BLaER1 treated with 17β-estradiol and CSF1 and Interleukin-3, amounts not matched to agents 10 nM and 100 nM (cell line): ENCODE measurements at regions not wholly inside any gene's neighbourhood (a gene's known extent, or its start where the extent isn't known, plus 50 kb on each side); places are given as distances from the start of the nearest gene placed in this dataset.

Experiments
- H3K27ac ChIP-seq, 11 experiments: shearing (Covaris generic); formaldehyde crosslinking; 2 replicates each; pipeline ENCODE4 v1.8.1; 2022
- H3K27me3 ChIP-seq, 11 experiments: shearing (Covaris generic); formaldehyde crosslinking; 2 replicates each; pipeline ENCODE4 v1.8.1; 2022
- H3K36me3 ChIP-seq, 11 experiments: shearing (Covaris generic); formaldehyde crosslinking; 2 replicates each; pipeline ENCODE4 v1.8.1; 2022
- H3K4me1 ChIP-seq, 10 experiments: shearing (Covaris generic); formaldehyde crosslinking; 2 replicates each; pipeline ENCODE4 v1.8.1; 2022
- H3K4me2 ChIP-seq, 11 experiments: shearing (Covaris generic); formaldehyde crosslinking; 2 replicates each; pipeline ENCODE4 v1.8.1; 2022
- H3K4me3 ChIP-seq, 10 experiments: shearing (Covaris generic); formaldehyde crosslinking; 2 replicates each; pipeline ENCODE4 v1.8.1; 2022
- H3K9ac ChIP-seq, 11 experiments: shearing (Covaris generic); formaldehyde crosslinking; 2 replicates each; pipeline ENCODE4 v1.8.1; 2022
- H3K9me3 ChIP-seq, 11 experiments: shearing (Covaris generic); formaldehyde crosslinking; replicated peaks in 1 of 11; 2 replicates each; pipeline ENCODE4 v1.8.1; 2022
- H4K20me1 ChIP-seq, 11 experiments: shearing (Covaris generic); formaldehyde crosslinking; 2 replicates each; pipeline ENCODE4 v1.8.1; 2022
- Cebpa-rat ChIP-seq, 11 experiments: shearing (Covaris generic); IDR thresholded peaks; 2 replicates each; pipeline ENCODE4 v1.8.1; 2022

DNA sequence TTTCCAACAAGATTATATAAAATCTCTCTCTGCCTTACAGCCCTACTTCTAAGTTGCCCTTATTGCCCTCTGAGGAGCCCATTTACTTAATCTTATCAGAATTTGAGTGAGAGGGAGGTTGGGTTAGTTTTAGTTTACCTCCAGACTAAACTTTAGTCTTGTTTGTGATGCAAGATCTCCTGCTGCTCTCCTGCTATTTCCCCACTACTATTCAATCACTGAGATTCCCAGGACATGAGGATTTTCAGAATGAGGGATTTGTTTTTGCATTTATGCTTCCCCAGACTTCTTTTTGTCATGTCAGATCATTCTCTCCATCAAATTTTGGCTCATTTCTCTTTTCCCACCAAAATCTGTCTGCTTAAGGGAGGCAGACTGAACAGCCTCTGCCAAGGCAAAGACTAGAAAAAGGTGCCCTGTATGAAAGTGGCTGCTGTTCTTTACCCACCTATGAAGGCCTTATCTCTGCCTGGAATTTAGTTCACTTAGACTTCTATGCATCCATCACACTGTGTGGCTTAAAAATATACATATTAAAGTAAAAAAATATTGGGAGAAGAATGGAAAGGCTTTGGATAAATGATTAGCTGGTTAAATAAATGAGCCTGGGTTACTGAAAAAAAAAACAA, 401.3 kb downstream of the PID1 start:
- H3K4me3 ChIP-seq: no peak overlapping the region
- H3K4me2 ChIP-seq: 0 out of 22 replicates have a peak overlapping the region, but pooled peaks of 1 of the 11 experiments have one; percentile 17

DNA sequence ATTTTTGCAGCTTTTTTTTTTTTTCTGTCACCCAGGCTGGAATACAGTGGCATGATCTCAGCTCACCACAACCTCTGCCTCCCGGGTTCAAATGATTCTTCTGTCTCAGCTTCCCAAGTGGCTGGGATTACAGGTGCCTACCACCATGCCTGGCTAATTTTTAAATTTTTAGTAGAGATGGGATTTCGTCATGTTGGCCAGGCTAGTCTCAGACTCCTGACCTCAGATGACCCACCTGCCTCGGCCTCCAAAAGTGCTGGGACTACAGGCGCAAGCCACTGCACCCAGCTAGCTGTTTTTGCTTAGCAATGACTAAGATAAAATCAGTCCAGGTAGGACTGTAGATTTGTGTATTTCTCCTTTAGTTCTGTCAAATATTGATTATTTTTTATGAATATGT, 403.7 kb downstream of the PID1 start:
- Histone ChIP-seq H3K27ac (no peak overlapping the region), H3K4me3 (peak overlapping the region in 2 of 10 experiments; percentile 16 to 42; a peak in 2 of 20 replicates), H3K4me1 (peaks cover 20 to 40% (median 26%) of the 10 kb centered on the region in 10 experiments), H3K4me2 (no peak overlapping the region), H3K9me3 (peaks cover 28 to 73% (median 47%) of the 10 kb centered on the region in 11 experiments), H4K20me1 (no peaks in the 10 kb centered on the region), H3K27me3 (no peaks in the 10 kb centered on the region), H3K9ac (no peak overlapping the region), H3K36me3 (peaks cover 0 to 18% (median 10%) of the 10 kb centered on the region in 11 experiments; a peak in 10 of 22 replicates)
- TF ChIP-seq Cebpa-rat (IDR thresholded peaks at IDR 0.05): no peak

More for the DNA sequence above, 401.3 kb downstream of the PID1 start:
- no peak for TF ChIP-seq Cebpa-rat (IDR thresholded peaks at IDR 0.05)
- peaks cover 4 to 22% (median 8%) of the 10 kb centered on the region in 10 experiments for H3K4me1 ChIP-seq
- no peak overlapping the region for H3K9ac ChIP-seq
- H4K20me1 ChIP-seq: no peaks in the 10 kb centered on the region
- H3K27ac ChIP-seq: no peak overlapping the region
- H3K36me3 ChIP-seq: peaks cover 0 to 18% (median 10%) of the 10 kb centered on the region in 11 experiments; a peak in 10 of 22 replicates
- H3K9me3 ChIP-seq: peaks cover 40 to 81% (median 59%) of the 10 kb centered on the region in 11 experiments
- H3K27me3 ChIP-seq: no peaks in the 10 kb centered on the region

DNA sequence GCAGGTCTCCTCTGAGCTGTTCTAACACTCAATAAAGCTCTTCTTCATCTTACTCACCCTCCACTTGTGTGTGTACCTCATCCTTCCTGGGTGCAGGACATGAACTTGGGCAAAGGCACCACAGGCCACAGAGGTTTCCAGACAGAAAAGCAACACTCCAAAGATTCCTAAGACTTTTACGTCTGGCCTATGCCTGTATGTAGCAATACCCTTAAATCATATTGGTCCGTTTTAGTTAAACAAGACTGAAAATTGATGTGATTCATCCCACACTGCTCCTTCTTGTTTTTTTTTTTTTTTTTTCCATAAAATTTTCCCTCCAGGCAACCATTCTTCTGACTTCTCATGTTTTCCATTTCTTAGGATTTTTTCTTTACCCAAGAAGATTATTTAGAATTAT, 404.3 kb downstream of the PID1 start:
- H3K4me2 ChIP-seq: no peak overlapping the region
- no peak overlapping the region for H3K27ac ChIP-seq
- peaks cover 20 to 46% (median 28%) of the 10 kb centered on the region in 10 experiments for H3K4me1 ChIP-seq

DNA sequence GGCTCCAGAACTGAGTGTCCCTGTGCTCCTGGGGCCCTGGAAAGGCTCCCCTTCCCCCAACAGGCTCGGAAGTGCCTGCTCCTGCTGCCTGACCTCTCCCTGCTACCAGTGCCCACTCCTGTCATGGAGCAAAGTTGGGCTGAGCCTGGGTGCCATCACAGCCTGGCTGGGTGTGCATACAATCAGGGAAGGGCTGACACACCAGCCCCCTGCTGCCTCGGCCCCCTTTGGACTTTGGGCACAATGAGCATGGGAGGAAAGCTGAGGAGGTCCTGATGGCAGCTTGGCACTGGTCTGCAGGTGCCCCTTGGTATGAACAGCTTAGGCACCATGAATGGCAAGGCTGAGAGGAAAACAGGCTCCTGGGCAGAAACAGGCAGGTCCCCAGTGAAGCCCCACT, 405.0 kb downstream of the PID1 start:
- no peaks in the 10 kb centered on the region for H3K27me3 ChIP-seq
- no peak overlapping the region for H3K9ac ChIP-seq
- peaks cover 20 to 74% (median 49%) of the 10 kb centered on the region in 11 experiments for H3K9me3 ChIP-seq
- H3K27ac ChIP-seq: peak overlapping the region in 1 of 11 experiments; percentile 33; a peak in 1 of 22 replicates
- H3K4me3 ChIP-seq: peak overlapping the region in 8 of 10 experiments; percentile 10 to 44 (median 30); a peak in 11 of 20 replicates
- peaks cover 20 to 47% (median 28%) of the 10 kb centered on the region in 10 experiments for H3K4me1 ChIP-seq
- peaks cover 0 to 18% (median 10%) of the 10 kb centered on the region in 11 experiments; a peak in 10 of 22 replicates for H3K36me3 ChIP-seq
- no peaks in the 10 kb centered on the region for H4K20me1 ChIP-seq
- peak overlapping the region in 4 of 11 experiments; percentile 20 to 88 (median 46); a peak in 3 of 22 replicates for H3K4me2 ChIP-seq
- no peak for TF ChIP-seq Cebpa-rat (IDR thresholded peaks at IDR 0.05)

More for the DNA sequence above, 404.3 kb downstream of the PID1 start:
- peaks cover 0 to 18% (median 10%) of the 10 kb centered on the region in 11 experiments; a peak in 10 of 22 replicates for H3K36me3 ChIP-seq
- no peak for TF ChIP-seq Cebpa-rat (IDR thresholded peaks at IDR 0.05)
- no peaks in the 10 kb centered on the region for H4K20me1 ChIP-seq
- no peak overlapping the region for H3K9ac ChIP-seq
- H3K4me3 ChIP-seq: peak overlapping the region in 6 of 10 experiments; percentile 11 to 44 (median 34); a peak in 7 of 20 replicates
- H3K27me3 ChIP-seq: no peaks in the 10 kb centered on the region
- H3K9me3 ChIP-seq: peaks cover 23 to 74% (median 47%) of the 10 kb centered on the region in 11 experiments

DNA sequence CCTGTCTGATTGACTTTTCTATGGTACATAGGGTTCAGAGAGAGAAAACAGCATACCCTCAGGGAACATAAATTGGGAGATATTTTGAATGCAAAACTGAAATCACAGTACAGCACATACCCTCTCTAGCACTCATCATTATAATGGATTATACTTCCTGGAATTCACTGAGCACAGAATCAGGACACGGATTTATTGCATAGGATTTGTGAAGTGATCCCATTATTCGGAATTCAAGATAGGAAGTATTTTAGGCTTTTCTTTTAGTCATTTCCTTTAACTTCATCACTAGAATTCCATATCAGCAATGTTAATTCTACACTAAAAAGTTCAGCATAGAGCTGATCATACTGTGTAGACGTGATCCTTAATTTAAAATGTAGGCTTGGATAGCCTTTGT, 407.0 kb downstream of the PID1 start:
- no peak overlapping the region for H3K9ac ChIP-seq
- peak overlapping the region in 2 of 10 experiments; percentile 25 to 27; a peak in 2 of 20 replicates for H3K4me3 ChIP-seq
- H3K36me3 ChIP-seq: peaks cover 0 to 18% (median 10%) of the 10 kb centered on the region in 11 experiments; a peak in 10 of 22 replicates
- peak overlapping the region in 3 of 11 experiments; percentile 11 to 47 (median 36); a peak in 6 of 22 replicates for H3K27ac ChIP-seq
- peak overlapping the region; percentile 29 to 88 (median 55); a peak in 20 of 22 replicates for H3K4me2 ChIP-seq
- H3K4me1 ChIP-seq: peaks cover 20 to 47% (median 28%) of the 10 kb centered on the region in 10 experiments
- no peak for TF ChIP-seq Cebpa-rat (IDR thresholded peaks at IDR 0.05)
- H3K9me3 ChIP-seq: peaks cover 20 to 86% (median 51%) of the 10 kb centered on the region in 11 experiments
- H3K27me3 ChIP-seq: no peaks in the 10 kb centered on the region
- H4K20me1 ChIP-seq: no peaks in the 10 kb centered on the region

DNA sequence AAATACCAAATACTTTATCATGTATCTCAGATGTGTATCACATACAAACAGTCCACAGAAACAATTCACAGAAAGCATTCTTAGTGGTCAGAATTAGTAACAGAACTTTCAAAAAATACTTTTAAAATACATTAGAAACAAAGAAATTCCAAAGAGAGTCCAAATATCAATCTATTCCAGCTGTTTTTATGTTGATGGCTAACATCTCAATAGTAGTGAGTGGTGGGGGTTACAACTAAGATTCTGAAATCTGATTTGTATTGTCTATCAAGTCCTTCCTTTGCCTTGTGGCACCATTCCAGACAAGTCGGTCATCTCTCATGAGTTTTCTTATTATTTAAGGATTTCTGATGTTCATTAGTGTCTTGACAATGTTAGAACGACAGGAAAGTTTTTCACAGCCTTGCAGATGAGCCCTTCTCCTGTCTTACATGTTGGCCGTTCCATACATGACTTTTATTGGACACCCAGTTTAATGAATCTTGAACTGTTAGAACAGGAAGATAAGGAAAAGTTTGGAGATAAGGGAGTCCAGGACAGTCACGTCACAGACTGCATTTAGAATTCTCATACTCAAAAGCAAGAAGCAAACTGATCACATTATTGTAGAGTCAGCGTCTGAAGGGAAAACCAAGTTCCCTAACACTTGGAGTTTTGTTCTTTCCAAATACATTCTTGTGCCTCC, 410.3 kb downstream of the PID1 start:
- Histone ChIP-seq H3K9ac (no peak overlapping the region), H3K27me3 (no peaks in the 10 kb centered on the region), H3K4me3 (no peak overlapping the region), H3K36me3 (peaks cover 0 to 2% (median under 1%) of the 10 kb centered on the region in 11 experiments; a peak in 4 of 22 replicates), H3K9me3 (peaks cover 1 to 64% (median 21%) of the 10 kb centered on the region in 11 experiments), H4K20me1 (no peaks in the 10 kb centered on the region), H3K27ac (no peak overlapping the region), H3K4me2 (no peak overlapping the region), H3K4me1 (peaks cover 20 to 41% (median 28%) of the 10 kb centered on the region in 10 experiments)
- TF ChIP-seq Cebpa-rat (IDR thresholded peaks at IDR 0.05): no peak

DNA sequence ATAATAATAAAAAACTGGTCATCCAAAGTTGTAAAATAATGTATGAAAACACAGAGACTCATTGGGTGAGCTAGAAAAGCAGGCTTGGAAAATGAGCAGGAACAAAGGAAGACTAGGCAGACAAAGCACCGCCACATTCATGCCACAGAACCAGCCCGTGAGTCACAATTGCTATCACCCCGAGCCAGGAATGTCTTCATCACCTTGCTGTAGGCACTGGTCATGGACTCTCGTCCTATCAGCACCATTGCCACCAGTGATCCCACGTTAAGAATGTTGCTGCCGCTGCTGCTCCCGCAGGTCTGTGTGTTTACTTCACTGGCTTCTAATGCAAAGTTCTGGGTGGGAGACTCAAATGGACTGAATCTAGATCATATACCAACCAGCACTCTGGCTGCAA, 417.9 kb downstream of the PID1 start:
- H3K36me3 ChIP-seq: no peaks in the 10 kb centered on the region
- no peaks in the 10 kb centered on the region for H4K20me1 ChIP-seq
- H3K9ac ChIP-seq: no peak overlapping the region
- H3K9me3 ChIP-seq: peaks cover 0 to 11% (median 0%) of the 10 kb centered on the region in 11 experiments; a peak in 5 of 22 replicates
- no peak for TF ChIP-seq Cebpa-rat (IDR thresholded peaks at IDR 0.05)
- no peak overlapping the region for H3K4me3 ChIP-seq
- no peaks in the 10 kb centered on the region for H3K27me3 ChIP-seq
- H3K27ac ChIP-seq: no peak overlapping the region
- peaks cover 6 to 16% (median 11%) of the 10 kb centered on the region in 10 experiments; a peak in 18 of 20 replicates for H3K4me1 ChIP-seq
- no peak overlapping the region for H3K4me2 ChIP-seq

DNA sequence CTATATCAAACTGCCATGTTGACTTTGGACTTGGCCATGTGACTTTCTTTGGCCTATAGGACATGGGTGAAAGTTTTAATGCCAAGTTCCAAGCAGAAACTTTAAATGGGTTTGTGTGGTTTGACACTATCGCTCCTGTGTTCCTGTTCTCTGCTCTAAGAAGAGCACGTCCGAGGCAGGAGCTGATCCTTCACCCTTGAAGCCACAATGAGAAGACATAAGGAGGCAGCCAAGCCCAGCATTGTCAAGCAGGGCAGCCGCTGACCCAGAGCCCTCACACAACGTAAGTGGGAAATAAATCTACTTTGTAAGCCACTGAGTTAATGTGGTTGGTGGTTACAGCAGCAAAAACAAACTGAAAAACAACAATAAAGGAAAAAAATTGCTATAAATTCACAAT, 422.4 kb downstream of the PID1 start:
- H3K9me3 ChIP-seq: peaks cover 0 to 4% (median 0%) of the 10 kb centered on the region in 11 experiments; a peak in 2 of 22 replicates
- peaks cover 6 to 26% (median 11%) of the 10 kb centered on the region in 10 experiments; a peak in 18 of 20 replicates for H3K4me1 ChIP-seq
- H3K4me3 ChIP-seq: no peak overlapping the region
- H3K27me3 ChIP-seq: no peaks in the 10 kb centered on the region
- no peaks in the 10 kb centered on the region for H3K36me3 ChIP-seq
- no peaks in the 10 kb centered on the region for H4K20me1 ChIP-seq
- TF ChIP-seq Cebpa-rat (IDR thresholded peaks at IDR 0.05): no peak
- no peak overlapping the region for H3K4me2 ChIP-seq
- H3K27ac ChIP-seq: no peak overlapping the region
- no peak overlapping the region for H3K9ac ChIP-seq

DNA sequence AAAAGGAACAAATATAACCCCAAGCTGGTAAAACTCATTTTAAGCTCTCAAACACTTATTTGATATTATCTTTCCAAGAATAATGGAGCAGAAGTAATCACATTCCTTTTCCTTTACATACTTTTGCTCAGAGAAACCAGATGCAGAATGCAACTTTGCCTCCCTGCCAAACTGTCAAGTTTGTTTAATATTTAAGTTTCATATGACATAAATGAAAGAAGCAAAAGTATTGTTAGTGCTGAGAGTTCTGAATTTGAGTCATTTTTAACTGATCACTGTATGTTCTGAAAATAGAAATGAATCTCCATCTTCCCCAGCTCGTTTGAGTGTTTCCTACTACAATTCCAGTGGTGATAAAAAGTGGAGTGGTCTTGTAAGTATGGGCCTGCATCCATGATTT, 423.4 kb downstream of the PID1 start:
- Histone ChIP-seq H3K9ac (no peak overlapping the region), H3K4me2 (no peak overlapping the region), H3K27ac (no peak overlapping the region), H3K27me3 (no peaks in the 10 kb centered on the region), H4K20me1 (no peaks in the 10 kb centered on the region), H3K36me3 (no peaks in the 10 kb centered on the region), H3K4me1 (peaks cover 6 to 26% (median 11%) of the 10 kb centered on the region in 10 experiments; a peak in 18 of 20 replicates), H3K9me3 (no peaks in the 10 kb centered on the region), H3K4me3 (no peak overlapping the region)
- no peak for TF ChIP-seq Cebpa-rat (IDR thresholded peaks at IDR 0.05)
